Natural killer cell (primary cell): ENCODE measurements at regions not wholly inside any gene's neighbourhood (a gene's known extent, or its start where the extent isn't known, plus 50 kb on each side); places are given as distances from the start of the nearest gene placed in this dataset.

ENCODE experiments used
- ATAC-seq, 3 donors: fragments of 150-1000 bp in 2 of 3; fragments of 200-7000 bp in 1 of 3; cut with Tn5 transposase; 1 replicate in 1 of 3; 2 replicates in 2 of 3; pipeline ENCODE4 v1.10.0; 2021; ENCODE audit warnings: mild to moderate bottlenecking in 2 of 3, moderate library complexity in 2 of 3
- DNase-seq, 2 donors: peaks; one replicate each; pipeline versions ENCODE4 v3.0.0 to v3.0.0-alpha.2; 2013 to 2021; ENCODE audit warnings: mixed read lengths in 1 of 2
- H3K27ac ChIP-seq: one replicate; pipeline ENCODE4 v1.5.1; 2013; ENCODE audit warnings: mild to moderate bottlenecking, low read length
- H3K27me3 ChIP-seq: one replicate; pipeline ENCODE4 v1.6.1; 2013; ENCODE audit warnings: low read length; ENCODE audit not compliant: control insufficient read depth, insufficient read depth
- H3K36me3 ChIP-seq: one replicate; pipeline ENCODE4 v1.6.1; 2013; ENCODE audit warnings: low read length; ENCODE audit not compliant: control insufficient read depth, insufficient read depth
- H3K4me1 ChIP-seq: one replicate; pipeline ENCODE4 v1.6.1; 2013; ENCODE audit warnings: low read length; ENCODE audit not compliant: control insufficient read depth, insufficient read depth
- H3K4me3 ChIP-seq: one replicate; pipeline ENCODE4 v1.5.1; 2013; ENCODE audit warnings: low read length
- H3K9me3 ChIP-seq: one replicate; pipeline ENCODE4 v1.6.1; 2013; ENCODE audit warnings: low read length; ENCODE audit not compliant: control insufficient read depth, insufficient read depth
- H3K27ac Mint-ChIP-seq, 2 donors: one replicate each; pipeline ENCODE4 v1.8.0; 2022; ENCODE audit warnings: mild to moderate bottlenecking in 2 of 2, mixed read lengths in 2 of 2, moderate library complexity in 1 of 2
- H3K27me3 Mint-ChIP-seq, 2 donors: one replicate each; pipeline ENCODE4 v1.8.0; 2022; ENCODE audit warnings: low read depth in 2 of 2, mixed read lengths in 2 of 2
- H3K36me3 Mint-ChIP-seq: one replicate; pipeline ENCODE4 v1.8.0; 2022; ENCODE audit warnings: mixed read lengths
- H3K4me1 Mint-ChIP-seq, 2 donors: one replicate each; pipeline ENCODE4 v1.8.0; 2022; ENCODE audit warnings: mixed read lengths in 2 of 2
- H3K4me3 Mint-ChIP-seq: one replicate; pipeline ENCODE4 v1.8.0; 2022; ENCODE audit warnings: mild to moderate bottlenecking, moderate library complexity, mixed read lengths
- H3K9me3 Mint-ChIP-seq, 2 donors: one replicate each; pipeline ENCODE4 v1.8.0; 2022; ENCODE audit warnings: mixed read lengths in 2 of 2
- WGBS: methylation state at CpG from one replicate; pipeline ENCODE4 v1.1.7; 2013; ENCODE audit warnings: missing lambda C conversion rate; ENCODE audit not compliant: insufficient coverage; 5-methylcytosine and 5-hydroxymethylcytosine counted together
- intact Hi-C: fragments of 100-400 bp; cut with micrococcal nuclease; formaldehyde crosslinking; loops from one replicate; pipeline ENCODE4 v1.14.2; 2022
- TF ChIP-seq, protein P1 (sequence below): fragments of 200-600 bp; IDR thresholded peaks from one replicate; pipeline ENCODE4 v1.8.0; 2022; ENCODE audit warnings: antibody characterized with exemption

DNA sequence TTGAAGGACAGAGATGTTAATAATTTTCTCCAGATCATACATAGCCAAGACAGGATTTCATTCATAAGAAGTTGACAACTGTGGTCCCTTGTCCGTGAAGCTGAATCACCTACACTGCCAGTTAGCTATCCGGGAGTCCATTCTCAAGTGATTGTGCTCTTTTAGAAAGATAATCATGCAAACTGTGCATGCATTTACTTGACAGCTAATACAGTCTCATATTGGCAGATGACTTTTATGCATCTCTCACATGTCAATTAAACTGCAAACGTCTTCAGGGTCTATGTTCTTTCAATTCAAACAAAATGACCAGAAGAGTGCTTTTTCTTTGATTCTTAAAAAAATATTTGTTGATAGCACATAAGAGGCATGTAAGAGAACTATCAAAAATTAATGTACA lies 1572.9 kb downstream of the C4orf33 start:
- no peak for DNase-seq
- no peak for ATAC-seq
- Histone ChIP-seq H3K36me3 (no peaks in the 10 kb centered on the region), H3K27ac (no peak overlapping the region), H3K9me3 (no peaks in the 10 kb centered on the region), H3K27me3 (no peaks in the 10 kb centered on the region), H3K4me3 (no peak overlapping the region), H3K4me1 (no peaks in the 10 kb centered on the region)
- Mint-ChIP-seq H3K9me3 (peaks cover 7 to 16% of the 10 kb centered on the region in 2 donors), H3K27me3 (no peaks in the 10 kb centered on the region), H3K27ac (no peak overlapping the region), H3K36me3 (no peaks in the 10 kb centered on the region), H3K4me1 (no peaks in the 10 kb centered on the region), H3K4me3 (no peak overlapping the region)
- WGBS: 67% methylated on average over 3 of the region's 3 CpGs
- TF ChIP-seq, protein P1, sequence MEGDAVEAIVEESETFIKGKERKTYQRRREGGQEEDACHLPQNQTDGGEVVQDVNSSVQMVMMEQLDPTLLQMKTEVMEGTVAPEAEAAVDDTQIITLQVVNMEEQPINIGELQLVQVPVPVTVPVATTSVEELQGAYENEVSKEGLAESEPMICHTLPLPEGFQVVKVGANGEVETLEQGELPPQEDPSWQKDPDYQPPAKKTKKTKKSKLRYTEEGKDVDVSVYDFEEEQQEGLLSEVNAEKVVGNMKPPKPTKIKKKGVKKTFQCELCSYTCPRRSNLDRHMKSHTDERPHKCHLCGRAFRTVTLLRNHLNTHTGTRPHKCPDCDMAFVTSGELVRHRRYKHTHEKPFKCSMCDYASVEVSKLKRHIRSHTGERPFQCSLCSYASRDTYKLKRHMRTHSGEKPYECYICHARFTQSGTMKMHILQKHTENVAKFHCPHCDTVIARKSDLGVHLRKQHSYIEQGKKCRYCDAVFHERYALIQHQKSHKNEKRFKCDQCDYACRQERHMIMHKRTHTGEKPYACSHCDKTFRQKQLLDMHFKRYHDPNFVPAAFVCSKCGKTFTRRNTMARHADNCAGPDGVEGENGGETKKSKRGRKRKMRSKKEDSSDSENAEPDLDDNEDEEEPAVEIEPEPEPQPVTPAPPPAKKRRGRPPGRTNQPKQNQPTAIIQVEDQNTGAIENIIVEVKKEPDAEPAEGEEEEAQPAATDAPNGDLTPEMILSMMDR: no peak
- intact Hi-C loops: no loop called here

DNA sequence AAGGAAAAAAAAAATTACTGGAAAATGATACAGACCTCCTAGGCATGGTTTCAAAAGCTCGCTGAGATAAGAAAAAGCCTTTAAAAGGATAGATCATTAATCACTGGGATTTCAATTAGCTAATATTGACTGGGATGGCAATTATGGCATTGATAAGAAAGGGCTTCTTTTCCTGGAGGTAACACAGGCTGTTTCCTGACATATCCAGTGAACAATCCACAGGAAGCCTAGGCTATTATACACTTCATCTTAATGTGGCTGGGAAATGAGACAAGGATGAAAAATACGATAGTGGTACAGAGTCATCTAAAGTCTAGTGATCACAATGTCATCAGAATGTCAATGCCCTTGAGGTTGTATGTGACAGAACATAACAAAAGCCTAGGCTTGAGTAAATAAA lies 1579.3 kb downstream of the C4orf33 start:
- ATAC-seq (no peak), DNase-seq (no peak)
- Mint-ChIP-seq H3K4me1 (no peaks in the 10 kb centered on the region), H3K27me3 (no peaks in the 10 kb centered on the region), H3K9me3 (peaks cover 6 to 15% of the 10 kb centered on the region in 2 donors), H3K27ac (no peak overlapping the region), H3K36me3 (no peaks in the 10 kb centered on the region), H3K4me3 (no peak overlapping the region)
- TF ChIP-seq, protein P1: no peak
- H3K36me3 ChIP-seq: no peaks in the 10 kb centered on the region
- H3K27ac ChIP-seq: no peak overlapping the region
- no peaks in the 10 kb centered on the region for H3K4me1 ChIP-seq
- H3K9me3 ChIP-seq: no peaks in the 10 kb centered on the region
- intact Hi-C loops: no loop called here
- WGBS: 61% methylated on average over 2 of the region's 2 CpGs
- H3K27me3 ChIP-seq: no peaks in the 10 kb centered on the region
- H3K4me3 ChIP-seq: no peak overlapping the region

- Histone ChIP-seq H3K36me3 (no peaks in the 10 kb centered on the region), H3K9me3 (no peaks in the 10 kb centered on the region), H3K27ac (no peak overlapping the region), H3K4me1 (no peaks in the 10 kb centered on the region), H3K27me3 (no peaks in the 10 kb centered on the region), H3K4me3 (no peak overlapping the region)
- TF ChIP-seq, protein P1: no peak
- DNase-seq (no peak), ATAC-seq (no peak)
- no peaks in the 10 kb centered on the region for H3K4me1 Mint-ChIP-seq
- peaks cover 0 to 10% of the 10 kb centered on the region in 2 donors for H3K9me3 Mint-ChIP-seq
- no peaks in the 10 kb centered on the region for H3K27me3 Mint-ChIP-seq
- H3K4me3 Mint-ChIP-seq: no peak overlapping the region
- H3K27ac Mint-ChIP-seq: no peak overlapping the region
- no peaks in the 10 kb centered on the region for H3K36me3 Mint-ChIP-seq
- intact Hi-C loops: no loop called here
Measured at GRCh38 chr4:130689181-130689580, 1593.2 kb downstream of the C4orf33 start.

GRCh38 chr4:130698251-130698650 lies 1602.3 kb downstream of the C4orf33 start:
- Histone ChIP-seq H3K9me3 (no peaks in the 10 kb centered on the region), H3K27me3 (no peaks in the 10 kb centered on the region), H3K36me3 (no peaks in the 10 kb centered on the region), H3K4me1 (no peaks in the 10 kb centered on the region), H3K4me3 (no peak overlapping the region), H3K27ac (no peak overlapping the region)
- Mint-ChIP-seq H3K9me3 (peaks cover 16 to 29% of the 10 kb centered on the region in 2 donors), H3K4me3 (no peak overlapping the region), H3K27me3 (no peaks in the 10 kb centered on the region), H3K4me1 (no peaks in the 10 kb centered on the region), H3K36me3 (no peaks in the 10 kb centered on the region), H3K27ac (no peak overlapping the region)
- 95% methylated on average over 1 of the region's 2 CpGs for WGBS
- no peak for DNase-seq
- ATAC-seq: no peak
- TF ChIP-seq, protein P1: no peak
- intact Hi-C loops: no loop called here
